ENCODE measurements at regions not wholly inside any gene's neighbourhood (a gene's known extent, or its start where the extent isn't known, plus 50 kb on each side); places are given as distances from the start of the nearest gene placed in this dataset.

- H3K9me3 ChIP-seq (ENCODE audit: control insufficient read depth, insufficient read depth, low read length): no peaks in the 10 kb centered on the region
- Mint-ChIP-seq H3K27me3 (ENCODE audit: low read depth in 2 of 2) (no peaks in the 10 kb centered on the region), H3K4me1 (peaks cover 21 to 27% of the 10 kb centered on the region in 2 donors), H3K36me3 (no peaks in the 10 kb centered on the region), H3K4me3 (no peak overlapping the region), H3K9me3 (no peaks in the 10 kb centered on the region), H3K27ac (peak overlapping the region in 1 of 2 donors; percentile 34)
- no peaks in the 10 kb centered on the region for H3K27me3 ChIP-seq (ENCODE audit: control insufficient read depth, insufficient read depth, low read length)
- ATAC-seq: no peak
- H3K4me3 ChIP-seq (ENCODE audit: low read length): no peak overlapping the region
- no peak for TF ChIP-seq CTCF (IDR thresholded peaks at IDR 0.05)
- WGBS (ENCODE audit: insufficient coverage): 100% methylated on average over 1 of the region's 1 CpG
- no peak for DNase-seq
- H3K4me1 ChIP-seq (ENCODE audit: control insufficient read depth, insufficient read depth, low read length): peaks cover 11% of the 10 kb centered on the region
- intact Hi-C loops (cut with micrococcal nuclease): no loop called here
- no peaks in the 10 kb centered on the region for H3K36me3 ChIP-seq (ENCODE audit: control insufficient read depth, insufficient read depth, low read length)
- H3K27ac ChIP-seq (ENCODE audit: low read length): no peak overlapping the region
Measured at GRCh38 chr14:49951229-49951607, 58.3 kb downstream of the ARF6 start.

GRCh38 chr14:49951691-49952345 is 58.9 kb downstream of the ARF6 start:
- Mint-ChIP-seq H3K4me1 (peaks cover 15 to 21% of the 10 kb centered on the region in 2 donors), H3K27me3 (ENCODE audit: low read depth in 2 of 2) (no peaks in the 10 kb centered on the region), H3K27ac (peak overlapping the region in 1 of 2 donors; percentile 34), H3K36me3 (no peaks in the 10 kb centered on the region), H3K9me3 (no peaks in the 10 kb centered on the region), H3K4me3 (no peak overlapping the region)
- ATAC-seq (no peak), DNase-seq (no peak)
- Histone ChIP-seq H3K36me3 (ENCODE audit: control insufficient read depth, insufficient read depth, low read length) (no peaks in the 10 kb centered on the region), H3K27ac (ENCODE audit: low read length) (no peak overlapping the region), H3K9me3 (ENCODE audit: control insufficient read depth, insufficient read depth, low read length) (no peaks in the 10 kb centered on the region), H3K4me3 (ENCODE audit: low read length) (no peak overlapping the region), H3K27me3 (ENCODE audit: control insufficient read depth, insufficient read depth, low read length) (no peaks in the 10 kb centered on the region), H3K4me1 (ENCODE audit: control insufficient read depth, insufficient read depth, low read length) (peaks cover 5% of the 10 kb centered on the region)
- no peak for TF ChIP-seq CTCF (IDR thresholded peaks at IDR 0.05)
- WGBS (ENCODE audit: insufficient coverage): 92% methylated on average over 2 of the region's 3 CpGs
- intact Hi-C loops (cut with micrococcal nuclease): no loop called here

GRCh38 chr14:49953196-49953595 is 60.3 kb downstream of the ARF6 start:
- H3K36me3 Mint-ChIP-seq: no peaks in the 10 kb centered on the region
- TF ChIP-seq CTCF (IDR thresholded peaks at IDR 0.05): no peak
- H3K27me3 ChIP-seq (ENCODE audit: control insufficient read depth, insufficient read depth, low read length): no peaks in the 10 kb centered on the region
- no peak overlapping the region for H3K27ac ChIP-seq (ENCODE audit: low read length)
- H3K9me3 ChIP-seq (ENCODE audit: control insufficient read depth, insufficient read depth, low read length): no peaks in the 10 kb centered on the region
- H3K36me3 ChIP-seq (ENCODE audit: control insufficient read depth, insufficient read depth, low read length): no peaks in the 10 kb centered on the region
- peak overlapping the region in 1 of 2 donors; percentile 38 for H3K27ac Mint-ChIP-seq
- H3K9me3 Mint-ChIP-seq: no peaks in the 10 kb centered on the region
- H3K4me1 ChIP-seq (ENCODE audit: control insufficient read depth, insufficient read depth, low read length): peaks cover 5% of the 10 kb centered on the region
- H3K4me1 Mint-ChIP-seq: peaks cover 12 to 21% of the 10 kb centered on the region in 2 donors
- ATAC-seq: no peak
- no peak overlapping the region for H3K4me3 Mint-ChIP-seq
- intact Hi-C loops (cut with micrococcal nuclease): no loop called here
- H3K27me3 Mint-ChIP-seq (ENCODE audit: low read depth in 2 of 2): no peaks in the 10 kb centered on the region
- no peak for DNase-seq
- H3K4me3 ChIP-seq (ENCODE audit: low read length): no peak overlapping the region

- DNase-seq: no peak
- Histone ChIP-seq H3K36me3 (ENCODE audit: control insufficient read depth, insufficient read depth, low read length) (no peaks in the 10 kb centered on the region), H3K27me3 (ENCODE audit: control insufficient read depth, insufficient read depth, low read length) (no peaks in the 10 kb centered on the region), H3K9me3 (ENCODE audit: control insufficient read depth, insufficient read depth, low read length) (no peaks in the 10 kb centered on the region), H3K4me3 (ENCODE audit: low read length) (no peak overlapping the region), H3K4me1 (ENCODE audit: control insufficient read depth, insufficient read depth, low read length) (peaks cover 5% of the 10 kb centered on the region), H3K27ac (ENCODE audit: low read length) (no peak overlapping the region)
- H3K27me3 Mint-ChIP-seq (ENCODE audit: low read depth in 2 of 2): no peaks in the 10 kb centered on the region
- WGBS (ENCODE audit: insufficient coverage): 100% methylated on average over 2 of the region's 2 CpGs
- no peak overlapping the region for H3K27ac Mint-ChIP-seq
- H3K36me3 Mint-ChIP-seq: no peaks in the 10 kb centered on the region
- no peak overlapping the region for H3K4me3 Mint-ChIP-seq
- H3K9me3 Mint-ChIP-seq: no peaks in the 10 kb centered on the region
- intact Hi-C loops (cut with micrococcal nuclease): no loop called here
- ATAC-seq: no peak
- peaks cover 12 to 17% of the 10 kb centered on the region in 2 donors for H3K4me1 Mint-ChIP-seq
- TF ChIP-seq CTCF (IDR thresholded peaks at IDR 0.05): no peak
Measured at GRCh38 chr14:49954171-49954631, 61.3 kb downstream of the ARF6 start.

Data from natural killer cell (primary cell).